ENCODE measurements at regions not wholly inside any gene's neighbourhood (a gene's known extent, or its start where the extent isn't known, plus 50 kb on each side); places are given as distances from the start of the nearest gene placed in this dataset.

DNA sequence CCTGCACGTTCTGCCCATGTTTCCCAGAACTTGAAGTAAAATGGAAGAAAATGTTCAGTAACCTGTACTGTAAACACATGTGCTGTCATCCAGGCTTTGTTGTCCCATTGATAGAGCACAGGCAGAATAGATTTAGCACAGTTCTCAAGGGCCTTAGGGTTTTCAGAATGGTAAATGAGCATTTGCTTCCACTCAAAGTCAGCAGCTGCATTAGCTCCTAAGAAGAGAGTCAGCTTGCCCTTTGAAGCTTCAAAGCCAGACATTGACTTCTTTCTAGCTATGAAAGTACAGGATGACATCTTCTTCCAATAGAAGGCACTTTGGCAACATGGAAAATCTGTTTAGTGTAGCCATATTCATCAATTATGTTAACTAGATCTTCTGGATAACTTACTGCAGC is 76.2 kb upstream of the TMEM108 start:
- DNase-seq (ENCODE audit: low read depth): no peak
- H3K4me3 ChIP-seq (ENCODE audit: low read depth, low read length): no peak overlapping the region
- TF ChIP-seq, protein P1, sequence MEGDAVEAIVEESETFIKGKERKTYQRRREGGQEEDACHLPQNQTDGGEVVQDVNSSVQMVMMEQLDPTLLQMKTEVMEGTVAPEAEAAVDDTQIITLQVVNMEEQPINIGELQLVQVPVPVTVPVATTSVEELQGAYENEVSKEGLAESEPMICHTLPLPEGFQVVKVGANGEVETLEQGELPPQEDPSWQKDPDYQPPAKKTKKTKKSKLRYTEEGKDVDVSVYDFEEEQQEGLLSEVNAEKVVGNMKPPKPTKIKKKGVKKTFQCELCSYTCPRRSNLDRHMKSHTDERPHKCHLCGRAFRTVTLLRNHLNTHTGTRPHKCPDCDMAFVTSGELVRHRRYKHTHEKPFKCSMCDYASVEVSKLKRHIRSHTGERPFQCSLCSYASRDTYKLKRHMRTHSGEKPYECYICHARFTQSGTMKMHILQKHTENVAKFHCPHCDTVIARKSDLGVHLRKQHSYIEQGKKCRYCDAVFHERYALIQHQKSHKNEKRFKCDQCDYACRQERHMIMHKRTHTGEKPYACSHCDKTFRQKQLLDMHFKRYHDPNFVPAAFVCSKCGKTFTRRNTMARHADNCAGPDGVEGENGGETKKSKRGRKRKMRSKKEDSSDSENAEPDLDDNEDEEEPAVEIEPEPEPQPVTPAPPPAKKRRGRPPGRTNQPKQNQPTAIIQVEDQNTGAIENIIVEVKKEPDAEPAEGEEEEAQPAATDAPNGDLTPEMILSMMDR (IDR thresholded peaks at IDR 0.05; ENCODE audit: insufficient read depth, low read depth, low read length, missing control alignments): no peak

DNA sequence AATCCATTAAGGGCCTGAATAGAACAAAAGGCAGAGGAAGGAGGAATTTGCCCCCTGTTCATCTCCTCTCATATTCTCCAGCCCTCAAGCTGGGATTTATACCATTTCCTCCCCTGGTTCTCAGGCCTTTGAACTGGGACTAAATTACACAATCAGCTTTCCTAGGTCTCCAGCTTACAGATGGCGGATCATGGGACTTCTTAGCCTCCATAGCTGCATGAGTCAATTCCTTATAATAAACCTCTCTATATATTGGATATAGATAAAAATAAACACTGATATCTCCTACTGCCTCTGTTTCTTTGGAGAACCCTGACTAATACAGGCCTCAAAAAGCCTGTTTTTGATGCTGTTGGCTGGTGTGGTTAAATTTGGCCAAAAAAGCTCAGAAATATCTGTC is 84.5 kb upstream of the TMEM108 start:
- no peak for DNase-seq (ENCODE audit: low read depth)
- TF ChIP-seq, protein P1 (IDR thresholded peaks at IDR 0.05; ENCODE audit: insufficient read depth, low read depth, low read length, missing control alignments): no peak

DNA sequence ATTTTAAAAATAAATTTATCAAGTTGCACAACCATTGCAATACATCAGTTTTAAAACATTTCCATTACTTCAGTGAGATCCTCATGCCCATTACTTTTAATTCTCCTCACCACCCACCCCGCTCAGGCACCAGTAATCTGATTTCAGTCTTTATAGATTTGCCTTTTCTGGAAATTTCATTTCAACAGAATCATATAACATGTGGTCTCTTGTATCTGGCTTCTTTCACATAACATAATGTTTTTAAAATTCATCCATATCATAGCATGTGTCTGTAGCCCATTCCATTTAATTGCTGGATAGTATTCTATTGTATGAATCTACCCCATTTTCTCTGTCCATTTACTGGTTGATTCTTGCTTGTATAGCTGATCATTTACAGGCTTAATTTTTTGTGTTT is 110.3 kb upstream of the TMEM108 start:
- H3K4me3 ChIP-seq (ENCODE audit: low read depth, low read length): no peak overlapping the region
- TF ChIP-seq, protein P1 (IDR thresholded peaks at IDR 0.05; ENCODE audit: insufficient read depth, low read depth, low read length, missing control alignments): no peak
- DNase-seq (ENCODE audit: low read depth): no peak

More for the DNA sequence above, 84.5 kb upstream of the TMEM108 start:
- no peak overlapping the region for H3K4me3 ChIP-seq (ENCODE audit: low read depth, low read length)

DNA sequence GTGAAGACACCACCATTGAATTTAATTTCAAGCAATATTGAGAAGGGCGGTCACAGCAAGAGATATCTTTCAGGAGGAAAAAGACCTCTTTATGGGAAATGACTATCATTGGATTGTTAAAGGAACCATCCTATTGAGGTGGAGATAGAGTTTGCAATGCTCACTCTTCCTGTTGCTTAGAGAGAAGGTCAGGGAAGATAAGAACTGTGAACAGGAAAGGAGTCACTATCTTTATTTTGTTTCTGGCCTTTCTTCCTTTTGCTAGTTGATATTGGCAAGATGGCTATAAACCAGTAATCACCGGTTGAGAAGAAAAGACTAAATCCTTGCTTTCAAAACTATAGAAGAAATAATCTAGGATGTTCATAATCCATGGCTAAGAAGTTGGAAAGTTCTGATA is 112.1 kb upstream of the TMEM108 start:
- TF ChIP-seq, protein P1 (IDR thresholded peaks at IDR 0.05; ENCODE audit: insufficient read depth, low read depth, low read length, missing control alignments): no peak
- no peak for DNase-seq (ENCODE audit: low read depth)
- H3K4me3 ChIP-seq (ENCODE audit: low read depth, low read length): no peak overlapping the region

DNA sequence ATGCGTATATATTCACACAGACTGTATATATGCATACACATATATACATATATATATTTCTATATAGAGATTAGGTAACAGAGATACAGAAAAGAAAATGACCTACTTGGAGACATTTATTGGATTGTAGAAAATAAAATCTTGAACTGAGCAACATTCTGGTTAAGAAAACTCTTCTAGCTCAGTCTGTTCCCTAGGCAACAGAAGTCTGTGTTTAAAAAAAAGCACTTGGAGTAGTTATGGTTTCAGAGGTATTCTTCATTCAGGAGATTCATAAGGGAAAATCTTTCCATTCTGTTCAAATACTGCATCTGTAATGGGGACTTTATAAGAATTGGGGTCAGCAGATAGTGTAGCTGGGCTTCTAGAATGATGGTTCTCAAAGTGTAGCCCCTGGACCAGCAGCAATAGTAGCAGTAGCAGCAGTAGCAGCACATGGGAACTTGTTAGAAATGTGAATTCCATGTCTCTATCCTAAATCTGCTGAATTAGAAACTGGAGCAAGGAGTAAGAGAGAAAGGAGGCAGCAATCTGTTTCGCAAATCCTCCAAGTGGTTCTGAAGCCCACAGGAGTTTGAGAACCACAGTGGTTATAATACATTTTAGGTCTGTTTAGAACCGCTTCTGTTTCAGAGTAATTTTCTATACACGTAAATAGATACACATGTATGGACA is 112.8 kb upstream of the TMEM108 start:
- no peak overlapping the region for H3K4me3 ChIP-seq (ENCODE audit: low read depth, low read length)
- DNase-seq (ENCODE audit: low read depth): no peak
- TF ChIP-seq, protein P1 (IDR thresholded peaks at IDR 0.05; ENCODE audit: insufficient read depth, low read depth, low read length, missing control alignments): no peak

DNA sequence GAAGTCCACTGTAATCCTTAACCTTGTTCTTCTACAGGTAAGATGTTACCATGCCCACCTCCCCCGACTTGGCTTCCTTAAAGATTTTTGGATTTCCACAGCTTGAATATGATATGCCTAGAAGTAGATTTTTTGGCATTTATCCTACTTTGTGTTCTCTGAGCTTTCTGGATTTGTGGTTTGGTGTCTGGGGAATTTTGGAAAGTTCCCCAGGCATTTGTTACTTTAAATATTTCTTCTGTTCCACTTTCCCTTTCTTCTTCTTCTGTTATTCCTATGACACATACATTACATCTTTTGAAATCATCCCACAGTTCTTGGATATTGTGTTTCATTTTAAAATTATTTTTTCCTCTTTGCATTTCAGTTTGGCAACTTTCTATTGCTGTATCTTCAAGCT is 122.1 kb upstream of the TMEM108 start:
- DNase-seq (ENCODE audit: low read depth): no peak
- TF ChIP-seq, protein P1 (IDR thresholded peaks at IDR 0.05; ENCODE audit: insufficient read depth, low read depth, low read length, missing control alignments): no peak
- no peak overlapping the region for H3K4me3 ChIP-seq (ENCODE audit: low read depth, low read length)

DNA sequence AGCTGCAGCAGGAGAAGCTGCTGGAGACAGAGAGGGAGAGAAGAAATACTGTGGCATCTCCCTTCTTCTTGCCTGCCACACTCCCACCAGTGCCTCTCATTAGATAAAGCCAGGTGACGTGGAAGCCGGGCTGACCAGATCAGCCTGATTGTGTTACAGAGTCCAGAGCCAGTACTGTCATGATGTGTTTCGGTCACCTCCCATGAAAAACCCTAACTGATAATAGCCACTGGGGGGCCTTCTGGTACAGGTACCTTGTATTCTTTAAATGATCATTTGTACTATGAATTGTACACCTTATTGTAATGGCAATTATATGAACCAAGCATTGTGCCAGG is 125.8 kb upstream of the TMEM108 start:
- no peak for DNase-seq (ENCODE audit: low read depth)
- TF ChIP-seq, protein P1 (IDR thresholded peaks at IDR 0.05; ENCODE audit: insufficient read depth, low read depth, low read length, missing control alignments): no peak
- H3K4me3 ChIP-seq (ENCODE audit: low read depth, low read length): no peak overlapping the region
